HAP-1 (cell line): ENCODE measurements at regions not wholly inside any gene's neighbourhood (a gene's known extent, or its start where the extent isn't known, plus 50 kb on each side); places are given as distances from the start of the nearest gene placed in this dataset.

Experiments
- DNase-seq, 2 experiments: peaks; one replicate each; pipeline ENCODE4 v3.0.0-alpha.2; 2016 to 2020; ENCODE audit warnings: low spot score in 2 of 2
- H3K27me3 ChIP-seq: fragments of 250-450 bp; sonication (Bioruptor Pico); 2 replicates; pipeline ENCODE4 v1.5.1; 2020; ENCODE audit warnings: low read depth, mild to moderate bottlenecking, moderate library complexity
- H3K36me3 ChIP-seq: fragments of 250-450 bp; sonication (Bioruptor Pico); replicated peaks from 2 replicates; pipeline ENCODE4 v1.5.1; 2020; ENCODE audit warnings: mild to moderate bottlenecking
- H3K4me1 ChIP-seq: fragments of 250-450 bp; sonication (Bioruptor Pico); 2 replicates; pipeline ENCODE4 v1.5.1; 2020; ENCODE audit warnings: mild to moderate bottlenecking
- H3K4me3 ChIP-seq: fragments of 250-450 bp; sonication (Bioruptor Pico); 2 replicates; pipeline ENCODE4 v1.5.1; 2020; ENCODE audit warnings: mild to moderate bottlenecking, moderate library complexity
- H3K9me3 ChIP-seq: fragments of 250-450 bp; sonication (Bioruptor Pico); 2 replicates; pipeline ENCODE4 v1.5.1; 2020; ENCODE audit warnings: mild to moderate bottlenecking, moderate library complexity
- in situ Hi-C: fragments of 300-500 bp; cut with MboI; formaldehyde crosslinking; loops from 3 replicates; pipeline ENCODE4 v1.14.3; 2020; ENCODE audit warnings: low sequenced_read_pairs, inconsistent platforms, mixed read lengths

- Histone ChIP-seq H3K4me3 (no peak overlapping the region), H3K27me3 (no peaks in the 10 kb centered on the region), H3K9me3 (no peaks in the 10 kb centered on the region), H3K4me1 (no peaks in the 10 kb centered on the region), H3K36me3 (no peaks in the 10 kb centered on the region)
- in situ Hi-C loops, result no loop called here
- no peak for DNase-seq
Observed at GRCh38 chr14:84670796-84671195, 859.1 kb upstream of the FLRT2 start.

GRCh38 chr14:84671776-84672175 is 858.2 kb upstream of the FLRT2 start:
- Histone ChIP-seq H3K9me3 (no peaks in the 10 kb centered on the region), H3K36me3 (no peaks in the 10 kb centered on the region), H3K27me3 (no peaks in the 10 kb centered on the region), H3K4me1 (no peaks in the 10 kb centered on the region), H3K4me3 (no peak overlapping the region)
- DNase-seq, result no peak
- in situ Hi-C loops, result no loop called here

GRCh38 chr14:84674636-84675035 is 855.3 kb upstream of the FLRT2 start:
- H3K9me3 ChIP-seq, result no peaks in the 10 kb centered on the region
- in situ Hi-C loops, result no loop called here

GRCh38 chr14:84686550-84686949 is 843.4 kb upstream of the FLRT2 start:
- Histone ChIP-seq H3K36me3 (no peaks in the 10 kb centered on the region), H3K4me3 (no peak overlapping the region), H3K27me3 (no peaks in the 10 kb centered on the region), H3K9me3 (no peaks in the 10 kb centered on the region), H3K4me1 (no peaks in the 10 kb centered on the region)
- DNase-seq, result no peak
- in situ Hi-C loops, result no loop called here

More at GRCh38 chr14:84674636-84675035, 855.3 kb upstream of the FLRT2 start:
- no peak overlapping the region for H3K4me3 ChIP-seq
- peaks cover 5% of the 10 kb centered on the region; the same call in 1 of the 2 replicates for H3K4me1 ChIP-seq
- no peaks in the 10 kb centered on the region for H3K27me3 ChIP-seq
- H3K36me3 ChIP-seq, result no peaks in the 10 kb centered on the region
- DNase-seq, result no peak

GRCh38 chr14:84688297-84689025 is 841.5 kb upstream of the FLRT2 start:
- in situ Hi-C loops, result no loop called here
- H3K4me1 ChIP-seq, result no peaks in the 10 kb centered on the region
- no peaks in the 10 kb centered on the region for H3K36me3 ChIP-seq
- H3K27me3 ChIP-seq, result no peaks in the 10 kb centered on the region
- H3K4me3 ChIP-seq, result no peak overlapping the region
- no peaks in the 10 kb centered on the region for H3K9me3 ChIP-seq
- DNase-seq, result no peak

GRCh38 chr14:84694161-84694560 is 835.8 kb upstream of the FLRT2 start:
- in situ Hi-C loops, result no loop called here
- Histone ChIP-seq H3K9me3 (no peaks in the 10 kb centered on the region), H3K4me1 (no peaks in the 10 kb centered on the region), H3K4me3 (no peak overlapping the region), H3K27me3 (no peaks in the 10 kb centered on the region), H3K36me3 (no peaks in the 10 kb centered on the region)
- no peak for DNase-seq

- Histone ChIP-seq H3K9me3 (no peaks in the 10 kb centered on the region), H3K27me3 (no peaks in the 10 kb centered on the region), H3K4me3 (no peak overlapping the region), H3K36me3 (no peaks in the 10 kb centered on the region), H3K4me1 (peaks cover 2% of the 10 kb centered on the region; the same call in 1 of the 2 replicates)
- DNase-seq, result no peak
- in situ Hi-C loops, result no loop called here
Observed at GRCh38 chr14:84704601-84705000, 825.3 kb upstream of the FLRT2 start.

GRCh38 chr14:84707830-84708229 is 822.1 kb upstream of the FLRT2 start:
- no peak for DNase-seq
- Histone ChIP-seq H3K4me3 (no peak overlapping the region), H3K27me3 (no peaks in the 10 kb centered on the region), H3K9me3 (no peaks in the 10 kb centered on the region), H3K36me3 (no peaks in the 10 kb centered on the region), H3K4me1 (peaks cover 2% of the 10 kb centered on the region; the same call in 1 of the 2 replicates)
- in situ Hi-C loops, result no loop called here

GRCh38 chr14:84708865-84709264 is 821.1 kb upstream of the FLRT2 start:
- in situ Hi-C loops, result no loop called here
- H3K27me3 ChIP-seq, result no peaks in the 10 kb centered on the region

GRCh38 chr14:84726471-84726870 is 803.5 kb upstream of the FLRT2 start:
- no peak overlapping the region for H3K4me3 ChIP-seq
- in situ Hi-C loops, result no loop called here
- no peaks in the 10 kb centered on the region for H3K27me3 ChIP-seq
- H3K9me3 ChIP-seq, result 0 out of 2 replicates have a peak, but pooled peaks cover 4% of the 10 kb centered on the region
- no peaks in the 10 kb centered on the region for H3K36me3 ChIP-seq
- DNase-seq, result no peak
- peaks cover 2% of the 10 kb centered on the region; the same call in 1 of the 2 replicates for H3K4me1 ChIP-seq

More at GRCh38 chr14:84708865-84709264, 821.1 kb upstream of the FLRT2 start:
- H3K9me3 ChIP-seq, result no peaks in the 10 kb centered on the region
- H3K4me1 ChIP-seq, result peaks cover 2% of the 10 kb centered on the region; the same call in 1 of the 2 replicates
- no peak for DNase-seq
- H3K36me3 ChIP-seq, result no peaks in the 10 kb centered on the region
- no peak overlapping the region for H3K4me3 ChIP-seq

- Histone ChIP-seq H3K27me3 (no peaks in the 10 kb centered on the region), H3K4me3 (no peak overlapping the region), H3K36me3 (no peaks in the 10 kb centered on the region), H3K9me3 (no peaks in the 10 kb centered on the region), H3K4me1 (peaks cover 4% of the 10 kb centered on the region; the same call in 1 of the 2 replicates)
- DNase-seq, result no peak
- in situ Hi-C loops, result no loop called here
Observed at GRCh38 chr14:84749191-84749955, 780.6 kb upstream of the FLRT2 start.

GRCh38 chr14:84750284-84750683 is 779.7 kb upstream of the FLRT2 start:
- Histone ChIP-seq H3K4me3 (no peak overlapping the region), H3K4me1 (peaks cover 4% of the 10 kb centered on the region; the same call in 1 of the 2 replicates), H3K27me3 (no peaks in the 10 kb centered on the region), H3K36me3 (no peaks in the 10 kb centered on the region), H3K9me3 (no peaks in the 10 kb centered on the region; the same call in 1 of the 2 replicates)
- in situ Hi-C loops, result no loop called here
- DNase-seq, result no peak

GRCh38 chr14:84750763-84751554 is 779.0 kb upstream of the FLRT2 start:
- H3K4me3 ChIP-seq, result no peak overlapping the region
- in situ Hi-C loops, result no loop called here

More at GRCh38 chr14:84750763-84751554, 779.0 kb upstream of the FLRT2 start:
- Histone ChIP-seq H3K4me1 (peaks cover 4% of the 10 kb centered on the region; the same call in 1 of the 2 replicates), H3K27me3 (no peaks in the 10 kb centered on the region), H3K36me3 (no peaks in the 10 kb centered on the region), H3K9me3 (no peaks in the 10 kb centered on the region; the same call in 1 of the 2 replicates)
- DNase-seq, result no peak
